ENCODE measurements at regions not wholly inside any gene's neighbourhood (a gene's known extent, or its start where the extent isn't known, plus 50 kb on each side); places are given as distances from the start of the nearest gene placed in this dataset.

DNA sequence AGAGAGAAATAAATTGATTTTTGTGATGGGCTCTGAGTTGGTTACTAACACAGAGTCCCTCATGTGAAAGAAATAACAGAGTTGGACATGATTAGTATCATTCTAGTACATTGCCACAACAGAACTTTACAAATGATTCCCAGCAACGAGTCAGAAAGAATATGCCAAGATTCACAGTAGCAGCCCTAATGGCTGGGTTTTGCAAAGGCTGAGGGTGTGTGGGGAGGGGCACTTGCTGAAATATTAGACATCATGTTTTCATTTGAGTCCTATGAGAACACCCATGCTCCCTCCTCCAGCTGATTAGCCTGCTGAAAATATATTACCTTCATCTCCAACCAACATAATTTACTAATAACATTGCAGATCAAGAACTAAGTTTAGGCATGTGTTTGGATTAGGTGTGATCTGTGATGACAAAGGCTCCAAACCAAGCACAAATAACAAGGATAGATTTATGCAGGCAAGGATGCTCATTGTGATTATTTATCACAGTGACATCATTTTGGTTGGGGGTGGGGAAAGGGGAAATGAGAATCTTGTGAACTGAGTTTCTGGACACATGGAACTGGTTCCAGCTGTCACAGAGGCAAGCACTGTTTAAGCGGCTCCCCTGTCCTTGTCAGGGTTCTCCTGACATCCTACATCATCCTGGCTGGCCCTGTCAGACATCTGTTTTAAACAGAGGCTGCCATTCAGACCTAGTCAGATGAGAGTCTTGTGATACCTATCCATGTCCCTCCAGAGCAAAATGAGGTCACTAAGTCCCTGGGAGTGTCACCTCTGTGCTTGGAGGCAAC, 205.8 kb upstream of the NCKAP5 start:
- Histone ChIP-seq H3K56ac (replicated peaks; ENCODE audit: insufficient read length, low read depth, low read length) (no peak overlapping the region), H2BK5ac (ENCODE audit: low read depth, low read length) (no peak overlapping the region), H3K23ac (ENCODE audit: insufficient read length) (no peak overlapping the region), H2BK120ac (replicated peaks; ENCODE audit: low read depth, low read length) (no peak overlapping the region), H2BK15ac (ENCODE audit: low read length) (no peak overlapping the region), H4K5ac (ENCODE audit: insufficient read length, low read depth, low read length) (no peak overlapping the region), H2AK5ac (ENCODE audit: low read depth, low read length) (no peak overlapping the region), H3K9me3 (ENCODE audit: insufficient read depth in 2 of 2, low read depth in 1 of 2, low read length in 1 of 2) (no peaks in the 10 kb centered on the region), H3K4me2 (ENCODE audit: insufficient read depth in 1 of 2, low read depth in 2 of 2, low read length in 2 of 2) (no peak overlapping the region), H3K4ac (replicated peaks; ENCODE audit: insufficient read length, low read depth, low read length) (no peak overlapping the region), H3K27me3 (replicated peaks in 1 of 4; ENCODE audit: control insufficient read depth in 3 of 4, extremely low read depth in 1 of 4, insufficient read depth in 3 of 4, low read length in 3 of 4) (no peaks in the 10 kb centered on the region; a peak in 1 of 7 replicates), H3K18ac (ENCODE audit: extremely low read depth, low read length) (no peak overlapping the region), H2BK12ac (ENCODE audit: low read depth, low read length) (no peak overlapping the region), H3K9ac (replicated peaks in 1 of 4; ENCODE audit: extremely low read depth in 1 of 4, low read depth in 3 of 4, low read length in 3 of 4) (no peak overlapping the region), H4K8ac (ENCODE audit: extremely low read depth, insufficient read depth, low read length) (no peak overlapping the region), H2BK20ac (ENCODE audit: low read length) (no peak overlapping the region), H3K23me2 (ENCODE audit: low read depth, low read length) (no peaks in the 10 kb centered on the region), H3K36me3 (ENCODE audit: control insufficient read depth in 2 of 4, insufficient read depth in 4 of 4, low read length in 3 of 4) (no peaks in the 10 kb centered on the region), H3K4me1 (replicated peaks in 1 of 4; ENCODE audit: control insufficient read depth in 3 of 4, insufficient read depth in 4 of 4, low read length in 3 of 4) (no peaks in the 10 kb centered on the region), H4K91ac (replicated peaks; ENCODE audit: insufficient read length, low read length) (no peak overlapping the region), H3K79me2 (ENCODE audit: control insufficient read depth in 1 of 2, insufficient read depth in 2 of 2, low read length in 2 of 2) (no peaks in the 10 kb centered on the region), H3K79me1 (ENCODE audit: low read depth, low read length) (no peaks in the 10 kb centered on the region), H3K14ac (ENCODE audit: insufficient read length) (no peak overlapping the region), H4K20me1 (replicated peaks in 1 of 2; ENCODE audit: control insufficient read depth in 1 of 2, insufficient read depth in 2 of 2, low read length in 2 of 2) (no peaks in the 10 kb centered on the region), H3K4me3 (ENCODE audit: extremely low read depth in 1 of 4, insufficient read depth in 2 of 4, low read depth in 3 of 4, low read length in 4 of 4) (no peak overlapping the region), H2AFZ (ENCODE audit: low read length) (no peak overlapping the region), H3K27ac (ENCODE audit: low read depth, low read length) (no peak overlapping the region)
- DNase-seq (ENCODE audit: low read depth in 1 of 2, low spot score in 2 of 2): no peak
- TF ChIP-seq SP4 (IDR thresholded peaks at IDR 0.05; ENCODE audit: low read length): no peak
- no peak for TF ChIP-seq POLR2AphosphoS5 (IDR thresholded peaks at IDR 0.05; ENCODE audit: low read depth, low read length)
- TF ChIP-seq, protein P1, sequence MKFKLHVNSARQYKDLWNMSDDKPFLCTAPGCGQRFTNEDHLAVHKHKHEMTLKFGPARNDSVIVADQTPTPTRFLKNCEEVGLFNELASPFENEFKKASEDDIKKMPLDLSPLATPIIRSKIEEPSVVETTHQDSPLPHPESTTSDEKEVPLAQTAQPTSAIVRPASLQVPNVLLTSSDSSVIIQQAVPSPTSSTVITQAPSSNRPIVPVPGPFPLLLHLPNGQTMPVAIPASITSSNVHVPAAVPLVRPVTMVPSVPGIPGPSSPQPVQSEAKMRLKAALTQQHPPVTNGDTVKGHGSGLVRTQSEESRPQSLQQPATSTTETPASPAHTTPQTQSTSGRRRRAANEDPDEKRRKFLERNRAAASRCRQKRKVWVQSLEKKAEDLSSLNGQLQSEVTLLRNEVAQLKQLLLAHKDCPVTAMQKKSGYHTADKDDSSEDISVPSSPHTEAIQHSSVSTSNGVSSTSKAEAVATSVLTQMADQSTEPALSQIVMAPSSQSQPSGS (IDR thresholded peaks at IDR 0.05; ENCODE audit: low read length): no peak
- TF ChIP-seq BCL11A (IDR thresholded peaks at IDR 0.05; ENCODE audit: low read depth in 2 of 2, low read length in 2 of 2): no peak
- no peak for TF ChIP-seq SIRT6 (IDR thresholded peaks at IDR 0.05; ENCODE audit: low read length)
- TF ChIP-seq TAF1 (IDR thresholded peaks at IDR 0.05; ENCODE audit: low read depth, low read length): no peak
- TF ChIP-seq CTBP2 (IDR thresholded peaks at IDR 0.05; ENCODE audit: borderline replicate concordance, insufficient read depth, insufficient read length, low read length): no peak
- no peak for TF ChIP-seq CBX5 (IDR thresholded peaks at IDR 0.05; ENCODE audit: low read depth, low read length)
- no peak for TF ChIP-seq CHD2 (IDR thresholded peaks at IDR 0.05; ENCODE audit: low read length)
- POLR2A ChIA-PET (ENCODE audit: partially characterized antibody): no interaction called here
- CTCF ChIA-PET (ENCODE audit: partially characterized antibody): no interaction called here
- WGBS, 2 experiments (ENCODE audit: extremely low coverage in 1 of 2, insufficient coverage in 1 of 2, insufficient read length in 1 of 2, insufficient replicate concordance in 2 of 2, low coverage in 1 of 2, low lambda C conversion rate in 2 of 2, missing lambda C conversion rate in 1 of 2): 92% methylated on average over 2 of the region's 2 CpGs; no CpG with 5 or more reads in 1 of the 2 experiments
- FAIRE-seq: no peak

Measured in H1 (cell line).